NT2/D1 (cell line): ENCODE measurements at regions not wholly inside any gene's neighbourhood (a gene's known extent, or its start where the extent isn't known, plus 50 kb on each side); places are given as distances from the start of the nearest gene placed in this dataset.

ENCODE experiments used
- DNase-seq: peaks from one replicate; pipeline ENCODE4 v3.0.0-alpha.2; 2011; ENCODE audit warnings: low read depth, low spot score
- H3K27me3 ChIP-seq: 2 replicates; pipeline ENCODE4 v1.6.0; 2011; ENCODE audit warnings: mild to moderate bottlenecking; ENCODE audit not compliant: insufficient read length, insufficient read depth
- H3K36me3 ChIP-seq: 2 replicates; pipeline ENCODE4 v1.6.1; 2011; ENCODE audit warnings: mild to moderate bottlenecking, low read length, mixed read lengths; ENCODE audit not compliant: insufficient read depth, insufficient read length
- H3K4me1 ChIP-seq: 2 replicates; pipeline ENCODE4 v1.5.1; 2011; ENCODE audit not compliant: insufficient read depth, insufficient read length
- H3K4me3 ChIP-seq: 2 replicates; pipeline ENCODE4 v1.5.1; 2011; ENCODE audit warnings: low read depth; ENCODE audit not compliant: insufficient read length
- H3K9ac ChIP-seq: 2 replicates; pipeline ENCODE4 v1.6.0; 2011; ENCODE audit warnings: low read depth; ENCODE audit not compliant: insufficient read length
- H3K9me3 ChIP-seq: 2 replicates; pipeline ENCODE4 v1.5.1; 2011; ENCODE audit warnings: mild to moderate bottlenecking, low read length; ENCODE audit not compliant: insufficient read depth
- SUZ12 ChIP-seq: IDR thresholded peaks from 2 replicates; pipeline ENCODE4 v1.6.1; 2011; ENCODE audit not compliant: insufficient read length, insufficient read depth; ENCODE audit errors: extremely low read depth
- YY1 ChIP-seq: IDR thresholded peaks from 2 replicates; pipeline ENCODE4 v1.6.1; 2011; ENCODE audit not compliant: insufficient read length, insufficient read depth
- ZNF274 ChIP-seq: IDR thresholded peaks from 2 replicates; pipeline ENCODE4 v1.6.1; 2011; ENCODE audit warnings: mild to moderate bottlenecking, low read depth, low read length

DNA sequence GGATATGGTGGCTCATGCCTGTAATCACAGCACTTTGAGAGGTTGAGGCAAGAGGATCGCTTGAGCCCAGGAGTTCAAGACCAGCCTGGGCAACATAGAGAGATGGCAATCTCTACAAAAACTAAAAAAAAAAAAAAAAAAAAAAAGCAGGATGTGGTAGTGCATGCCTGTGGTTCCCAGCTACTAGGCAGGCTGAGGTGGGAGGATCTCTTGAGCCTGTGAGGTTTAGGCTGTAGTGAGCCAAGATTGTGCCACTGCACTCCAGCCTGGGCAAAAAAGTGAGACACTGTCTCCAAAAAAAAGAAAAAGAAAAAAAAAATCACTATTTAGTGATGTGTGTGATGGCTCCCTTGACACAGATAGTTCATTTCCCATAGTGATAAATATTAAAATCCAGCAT lies 365.0 kb upstream of the NBEA start:
- no peak overlapping the region for H3K4me3 ChIP-seq
- H3K9me3 ChIP-seq = no peaks in the 10 kb centered on the region
- DNase-seq = no peak
- no peaks in the 10 kb centered on the region for H3K27me3 ChIP-seq
- no peaks in the 10 kb centered on the region for H3K4me1 ChIP-seq
- TF ChIP-seq ZNF274 (no peak), SUZ12 (no peak), YY1 (no peak)
- no peak overlapping the region for H3K9ac ChIP-seq
- no peaks in the 10 kb centered on the region for H3K36me3 ChIP-seq

DNA sequence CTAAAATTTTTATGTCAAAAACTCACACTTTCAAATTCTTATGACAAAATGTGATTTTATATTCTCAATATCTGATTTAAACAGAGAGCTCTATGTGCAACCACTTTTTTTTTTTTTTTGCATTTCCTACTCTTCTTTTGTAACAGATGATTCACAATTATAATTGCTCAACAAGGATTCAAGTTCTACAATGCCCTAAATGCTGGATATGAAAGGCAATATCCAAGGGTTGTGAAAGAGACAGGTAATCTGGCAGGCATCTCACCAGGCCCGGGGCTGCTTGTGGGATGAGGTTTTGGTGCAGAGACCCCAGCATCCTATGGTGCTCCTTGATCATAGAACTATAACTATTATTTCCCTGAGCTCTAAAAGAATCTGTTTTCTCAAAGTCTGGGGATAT lies 363.6 kb upstream of the NBEA start:
- H3K27me3 ChIP-seq = no peaks in the 10 kb centered on the region
- no peak for TF ChIP-seq YY1
- TF ChIP-seq ZNF274 = no peak
- no peak for TF ChIP-seq SUZ12
- H3K4me3 ChIP-seq = no peak overlapping the region
- H3K36me3 ChIP-seq = no peaks in the 10 kb centered on the region
- no peaks in the 10 kb centered on the region for H3K9me3 ChIP-seq
- DNase-seq = no peak
- no peaks in the 10 kb centered on the region for H3K4me1 ChIP-seq
- H3K9ac ChIP-seq = no peak overlapping the region

DNA sequence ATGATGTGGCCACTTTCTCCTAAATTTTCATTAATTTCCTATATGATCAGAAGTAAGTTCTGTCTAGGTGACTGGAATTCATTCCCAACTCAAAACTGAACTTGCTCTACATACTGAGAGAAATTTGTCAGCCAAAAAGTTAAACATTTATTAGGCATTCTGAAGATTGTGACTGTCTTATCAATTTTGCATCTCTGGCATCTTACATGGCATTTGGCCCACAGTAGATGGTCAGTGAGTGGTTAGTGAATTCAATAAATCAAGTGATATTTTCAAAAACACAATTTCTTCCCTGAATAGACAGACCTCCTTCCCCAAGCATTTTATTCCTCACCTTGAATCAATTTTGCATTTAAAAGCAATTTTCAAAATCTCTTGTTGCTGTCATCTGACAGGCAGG lies 363.2 kb upstream of the NBEA start:
- no peak for TF ChIP-seq SUZ12
- no peak for TF ChIP-seq ZNF274
- TF ChIP-seq YY1 = no peak
- DNase-seq = no peak
- H3K4me1 ChIP-seq = no peaks in the 10 kb centered on the region
- H3K9ac ChIP-seq = no peak overlapping the region
- no peaks in the 10 kb centered on the region for H3K36me3 ChIP-seq
- H3K4me3 ChIP-seq = no peak overlapping the region
- H3K27me3 ChIP-seq = no peaks in the 10 kb centered on the region
- H3K9me3 ChIP-seq = no peaks in the 10 kb centered on the region

DNA sequence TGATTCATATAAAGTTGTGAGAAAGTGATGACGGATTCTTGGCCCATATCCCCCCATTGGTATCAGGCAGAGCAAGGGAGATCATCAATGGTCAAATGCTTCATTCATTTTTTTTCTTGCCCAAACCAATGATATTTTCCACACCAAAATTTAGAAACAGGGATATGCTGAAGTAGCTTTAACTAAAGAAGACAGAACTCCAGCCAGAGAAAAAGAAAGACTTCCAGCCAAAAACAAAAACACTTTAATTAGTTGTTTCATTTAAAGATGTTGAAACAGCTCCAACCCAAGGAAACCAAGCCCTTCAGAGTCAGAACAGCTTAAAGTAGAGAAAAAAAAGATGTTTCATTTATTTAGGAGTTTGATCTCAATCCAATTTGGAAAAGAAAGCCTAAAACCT lies 358.9 kb upstream of the NBEA start:
- H3K27me3 ChIP-seq = no peaks in the 10 kb centered on the region
- no peaks in the 10 kb centered on the region for H3K4me1 ChIP-seq
- no peaks in the 10 kb centered on the region for H3K36me3 ChIP-seq
- no peak overlapping the region for H3K9ac ChIP-seq
- DNase-seq = no peak
- TF ChIP-seq SUZ12 (no peak), ZNF274 (no peak), YY1 (no peak)
- no peaks in the 10 kb centered on the region for H3K9me3 ChIP-seq
- no peak overlapping the region for H3K4me3 ChIP-seq

DNA sequence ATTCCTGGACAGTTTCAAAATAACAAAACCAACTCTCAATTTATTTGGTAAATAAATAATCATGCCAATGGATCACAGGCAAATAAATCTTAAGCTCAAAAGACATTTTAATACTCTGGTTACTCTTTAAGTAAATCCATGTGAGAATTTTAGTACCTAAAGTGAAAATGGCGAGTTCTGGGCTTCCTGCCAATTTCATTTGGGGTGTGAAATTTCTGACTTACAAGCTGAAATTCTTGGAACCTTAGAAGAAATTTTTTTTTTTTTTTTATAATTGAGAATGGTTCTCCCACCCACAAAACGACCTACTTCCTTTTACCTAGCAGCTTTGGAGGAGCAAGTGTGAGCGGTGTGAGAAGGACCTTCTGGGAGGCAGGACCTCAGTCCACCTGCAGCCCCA lies 354.5 kb upstream of the NBEA start:
- H3K36me3 ChIP-seq = no peaks in the 10 kb centered on the region
- H3K4me3 ChIP-seq = no peak overlapping the region
- TF ChIP-seq ZNF274 (no peak), SUZ12 (no peak), YY1 (no peak)
- H3K27me3 ChIP-seq = no peaks in the 10 kb centered on the region
- H3K9ac ChIP-seq = no peak overlapping the region
- DNase-seq = no peak
- H3K9me3 ChIP-seq = no peaks in the 10 kb centered on the region
- H3K4me1 ChIP-seq = no peaks in the 10 kb centered on the region

DNA sequence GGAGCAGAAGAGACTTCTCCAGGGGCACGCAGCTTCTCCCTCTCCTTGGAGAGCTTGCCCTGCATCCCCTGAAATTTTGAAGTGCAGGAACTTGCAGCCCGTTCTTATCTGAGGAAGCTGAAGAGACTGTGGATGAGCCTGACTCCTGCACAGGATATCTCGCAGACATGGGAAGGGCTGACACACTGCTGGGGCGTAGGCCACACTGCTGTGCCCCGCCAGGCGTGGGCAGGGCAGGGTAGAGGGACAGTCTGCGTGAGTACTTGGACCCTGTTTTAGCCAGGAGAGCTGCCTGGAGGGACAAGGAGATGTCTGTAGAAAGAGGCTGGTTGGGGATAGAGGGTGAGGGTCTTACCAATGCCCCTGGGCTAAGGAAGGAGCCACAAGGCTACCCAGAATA lies 353.7 kb upstream of the NBEA start:
- Histone ChIP-seq H3K9me3 (no peaks in the 10 kb centered on the region), H3K36me3 (no peaks in the 10 kb centered on the region), H3K4me1 (no peaks in the 10 kb centered on the region), H3K4me3 (no peak overlapping the region), H3K9ac (no peak overlapping the region), H3K27me3 (no peaks in the 10 kb centered on the region)
- TF ChIP-seq YY1 (no peak), ZNF274 (no peak), SUZ12 (no peak)
- DNase-seq = no peak

DNA sequence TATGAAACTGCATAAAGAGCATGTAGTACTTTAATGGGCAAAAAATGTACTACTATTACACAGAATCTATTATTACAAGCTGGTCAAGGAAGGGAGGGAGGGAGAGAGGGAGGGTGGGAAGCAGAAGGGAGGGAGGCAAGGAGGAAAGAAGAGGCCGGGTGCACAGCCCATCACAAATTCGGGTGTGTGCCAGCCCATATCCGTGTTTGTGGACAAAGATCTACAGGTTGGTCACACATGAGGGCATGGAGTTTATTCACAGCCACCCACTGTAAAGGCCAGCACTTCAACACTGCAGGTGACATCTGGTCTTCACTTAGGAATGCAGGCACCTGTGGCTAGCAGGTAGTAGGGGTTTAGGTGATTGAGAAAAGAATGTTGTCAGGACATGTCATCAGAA lies 352.5 kb upstream of the NBEA start:
- no peaks in the 10 kb centered on the region for H3K36me3 ChIP-seq
- no peaks in the 10 kb centered on the region for H3K9me3 ChIP-seq
- no peak overlapping the region for H3K9ac ChIP-seq
- no peaks in the 10 kb centered on the region for H3K4me1 ChIP-seq
- H3K27me3 ChIP-seq = no peaks in the 10 kb centered on the region
- no peak overlapping the region for H3K4me3 ChIP-seq
- TF ChIP-seq YY1 (no peak), ZNF274 (no peak), SUZ12 (no peak)
- DNase-seq = no peak

DNA sequence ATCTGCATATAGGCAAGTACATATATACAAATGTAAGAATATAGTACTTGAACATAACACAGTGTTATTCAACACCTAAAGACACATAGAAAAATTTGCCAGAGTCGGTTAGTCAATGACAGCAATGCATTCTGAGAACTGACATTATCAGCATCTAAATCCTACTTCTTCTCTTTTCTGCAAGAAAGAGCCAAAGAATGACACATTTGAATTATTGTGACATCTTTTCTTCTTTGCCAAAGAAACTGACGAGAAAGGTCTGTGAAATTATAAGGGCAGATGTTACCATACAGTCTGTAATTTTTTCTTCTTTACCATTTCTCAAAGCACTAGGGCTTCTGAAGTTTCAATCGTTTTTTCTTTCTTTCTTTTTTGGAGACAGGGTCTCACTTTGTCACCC lies 350.9 kb upstream of the NBEA start:
- Histone ChIP-seq H3K27me3 (no peaks in the 10 kb centered on the region), H3K9me3 (no peaks in the 10 kb centered on the region), H3K36me3 (no peaks in the 10 kb centered on the region), H3K4me1 (no peaks in the 10 kb centered on the region), H3K4me3 (no peak overlapping the region), H3K9ac (no peak overlapping the region)
- DNase-seq = no peak
- TF ChIP-seq ZNF274 (no peak), SUZ12 (no peak), YY1 (no peak)
